Thyroid gland (tissue), 4 donors: ENCODE measurements at regions not wholly inside any gene's neighbourhood (a gene's known extent, or its start where the extent isn't known, plus 50 kb on each side); places are given as distances from the start of the nearest gene placed in this dataset.

ENCODE experiments used
- CTCF ChIP-seq, 6 experiments: fragments of 200-600 bp in 3 of 6; fragments of 450-650 bp in 3 of 6; sonication (generic) in 3 of 6; IDR thresholded peaks; one replicate each; pipeline ENCODE4 v1.5.1; 2016 to 2019; ENCODE audit warnings: antibody characterized with exemption in 6 of 6, mild to moderate bottlenecking in 2 of 6, inconsistent platforms in 1 of 6, moderate library complexity in 1 of 6
- POLR2A ChIP-seq, 2 donors: fragments of 450-650 bp; IDR thresholded peaks; one replicate each; pipeline ENCODE4 v1.6.1; 2017; ENCODE audit warnings: antibody characterized with exemption in 2 of 2, mild to moderate bottlenecking in 2 of 2, moderate library complexity in 1 of 2

- no peak for TF ChIP-seq CTCF (IDR thresholded peaks at IDR 0.05)
- TF ChIP-seq POLR2A (IDR thresholded peaks at IDR 0.05): no peak
Observed at GRCh38 chr17:71655542-71655941, 465.3 kb upstream of the SOX9 start.
